GM18519 (cell line): ENCODE measurements at regions not wholly inside any gene's neighbourhood (a gene's known extent, or its start where the extent isn't known, plus 50 kb on each side); places are given as distances from the start of the nearest gene placed in this dataset.
"Not testable (repeated sequence)": the region's sequence is repeated elsewhere in the genome, so short reads cannot be mapped to it uniquely, and the experiment has no call there.

Experiments used
- ATAC-seq: cut with Tn5 transposase; IDR thresholded peaks from one replicate; pipeline ENCODE4 v1.9.1; 2021; ENCODE audit warnings: mild to moderate bottlenecking, moderate library complexity; ENCODE audit not compliant: unreplicated experiment, low FRiP score

- no peak for ATAC-seq
Measured at GRCh38 chr11:97610000-97610399, 1220.2 kb downstream of the JRKL start.

- ATAC-seq = no peak
Measured at GRCh38 chr11:97610854-97611253, 1221.0 kb downstream of the JRKL start.

GRCh38 chr11:97611345-97611744, 1221.5 kb downstream of the JRKL start:
- ATAC-seq = no peak

GRCh38 chr11:97614606-97615005, 1224.8 kb downstream of the JRKL start:
- ATAC-seq = no peak

- no peak for ATAC-seq
Measured at GRCh38 chr11:97615546-97615945, 1225.7 kb downstream of the JRKL start.

GRCh38 chr11:97617031-97617430, 1227.2 kb downstream of the JRKL start:
- no peak for ATAC-seq

GRCh38 chr11:97620007-97620406, 1230.2 kb downstream of the JRKL start:
- ATAC-seq = no peak

GRCh38 chr11:97621282-97621681, 1231.5 kb downstream of the JRKL start:
- no peak for ATAC-seq

- ATAC-seq = no peak
Measured at GRCh38 chr11:97622795-97623194, 1233.0 kb downstream of the JRKL start.

GRCh38 chr11:97636741-97637140, 1246.9 kb downstream of the JRKL start:
- ATAC-seq = not testable (repeated sequence)

GRCh38 chr11:97637701-97638100, 1247.9 kb downstream of the JRKL start:
- ATAC-seq = no peak

GRCh38 chr11:97638641-97639224, 1248.9 kb downstream of the JRKL start:
- no peak for ATAC-seq

- ATAC-seq = no peak
Measured at GRCh38 chr11:97641988-97642387, 1252.2 kb downstream of the JRKL start.

- no peak for ATAC-seq
Measured at GRCh38 chr11:97645736-97646135, 1255.9 kb downstream of the JRKL start.

GRCh38 chr11:97656356-97656755, 1266.5 kb downstream of the JRKL start:
- ATAC-seq = no peak

- no peak for ATAC-seq
Measured at GRCh38 chr11:97657852-97658251, 1268.0 kb downstream of the JRKL start.

- no peak for ATAC-seq
Measured at GRCh38 chr11:97667057-97667456, 1277.2 kb downstream of the JRKL start.

- no peak for ATAC-seq
Measured at GRCh38 chr11:97683733-97684132, 1293.9 kb downstream of the JRKL start.

- no peak for ATAC-seq
Measured at GRCh38 chr11:97684486-97685439, 1295.0 kb downstream of the JRKL start.

GRCh38 chr11:97685695-97686094, 1295.9 kb downstream of the JRKL start:
- ATAC-seq = no peak

GRCh38 chr11:97687111-97687510, 1297.3 kb downstream of the JRKL start:
- no peak for ATAC-seq

- no peak for ATAC-seq
Measured at GRCh38 chr11:97691061-97691460, 1301.2 kb downstream of the JRKL start.
